22Rv1 (cell line): ENCODE measurements at regions not wholly inside any gene's neighbourhood (a gene's known extent, or its start where the extent isn't known, plus 50 kb on each side); places are given as distances from the start of the nearest gene placed in this dataset.

Experiments used
- ZFX ChIP-seq: fragments of 450-650 bp; IDR thresholded peaks from 2 replicates; pipeline ENCODE4 v1.6.1; 2017; ENCODE audit warnings: antibody characterized with exemption, borderline replicate concordance
- TF ChIP-seq, protein P1 (sequence below): fragments of 450-650 bp; IDR thresholded peaks from 2 replicates; pipeline ENCODE4 v1.5.1; 2017; ENCODE audit warnings: mild to moderate bottlenecking

DNA sequence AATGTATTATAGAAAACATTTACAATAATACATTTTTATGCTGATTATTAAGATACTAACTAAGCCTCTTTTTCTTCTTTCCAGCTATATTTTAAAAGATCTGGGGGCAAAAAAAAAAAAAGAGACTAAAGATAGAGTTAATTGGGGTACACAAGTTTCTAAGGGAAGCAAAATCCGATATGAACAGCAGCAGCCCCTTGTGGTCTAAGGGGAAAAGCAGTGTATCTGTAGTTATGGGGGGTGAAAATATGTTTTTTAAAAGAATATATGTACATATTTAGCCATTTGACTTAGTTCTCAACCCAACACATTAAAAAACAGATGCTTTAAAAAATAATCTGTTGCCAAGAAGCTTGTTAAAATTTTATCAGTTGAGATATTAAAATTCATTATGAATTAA, 134.3 kb upstream of the POU5F2 start:
- TF ChIP-seq, protein P1, sequence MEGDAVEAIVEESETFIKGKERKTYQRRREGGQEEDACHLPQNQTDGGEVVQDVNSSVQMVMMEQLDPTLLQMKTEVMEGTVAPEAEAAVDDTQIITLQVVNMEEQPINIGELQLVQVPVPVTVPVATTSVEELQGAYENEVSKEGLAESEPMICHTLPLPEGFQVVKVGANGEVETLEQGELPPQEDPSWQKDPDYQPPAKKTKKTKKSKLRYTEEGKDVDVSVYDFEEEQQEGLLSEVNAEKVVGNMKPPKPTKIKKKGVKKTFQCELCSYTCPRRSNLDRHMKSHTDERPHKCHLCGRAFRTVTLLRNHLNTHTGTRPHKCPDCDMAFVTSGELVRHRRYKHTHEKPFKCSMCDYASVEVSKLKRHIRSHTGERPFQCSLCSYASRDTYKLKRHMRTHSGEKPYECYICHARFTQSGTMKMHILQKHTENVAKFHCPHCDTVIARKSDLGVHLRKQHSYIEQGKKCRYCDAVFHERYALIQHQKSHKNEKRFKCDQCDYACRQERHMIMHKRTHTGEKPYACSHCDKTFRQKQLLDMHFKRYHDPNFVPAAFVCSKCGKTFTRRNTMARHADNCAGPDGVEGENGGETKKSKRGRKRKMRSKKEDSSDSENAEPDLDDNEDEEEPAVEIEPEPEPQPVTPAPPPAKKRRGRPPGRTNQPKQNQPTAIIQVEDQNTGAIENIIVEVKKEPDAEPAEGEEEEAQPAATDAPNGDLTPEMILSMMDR, result no peak
- TF ChIP-seq ZFX, result no peak
